ENCODE measurements at regions not wholly inside any gene's neighbourhood (a gene's known extent, or its start where the extent isn't known, plus 50 kb on each side); places are given as distances from the start of the nearest gene placed in this dataset.

GRCh38 chr13:31043957-31044356, 111.5 kb downstream of the TEX26 start:
- Histone ChIP-seq H3K4me3 (no peak overlapping the region), H3K27me3 (no peaks in the 10 kb centered on the region), H3K9me3 (no peaks in the 10 kb centered on the region), H3K36me3 (no peaks in the 10 kb centered on the region), H3K27ac (no peak overlapping the region), H3K4me1 (peaks cover 0 to 28% (median 21%) of the 10 kb centered on the region in 4 donors)
- TF ChIP-seq EP300 (IDR thresholded peaks at IDR 0.05) (no peak), POLR2AphosphoS5 (IDR thresholded peaks at IDR 0.05) (no peak), POLR2A (IDR thresholded peaks at IDR 0.05) (no peak), CTCF (IDR thresholded peaks at IDR 0.05) (no peak)
- intact Hi-C loops (cut with DNase I) = loop anchor here (5.0 to 10.0 kb wide), 2 partner anchors 242 to 579 kb away; partner anchors contain the start of gene HMGB1
- DNase-seq = no peak
- WGBS, 2 donors = 49 to 72% methylated on average over 16 of the region's 16 CpGs

- DNase-seq = no peak
- intact Hi-C loops (cut with DNase I) = loop anchor here (5.0 to 10.0 kb wide), 2 partner anchors 240 to 578 kb away; partner anchors contain the start of gene HMGB1
- 83 to 89% methylated on average over 16 of the region's 16 CpGs for WGBS, 2 donors
- Histone ChIP-seq H3K4me3 (no peak overlapping the region), H3K9me3 (no peaks in the 10 kb centered on the region), H3K27me3 (no peaks in the 10 kb centered on the region), H3K36me3 (no peaks in the 10 kb centered on the region), H3K4me1 (peaks cover 0 to 28% (median 21%) of the 10 kb centered on the region in 4 donors), H3K27ac (no peak overlapping the region)
- no peak for TF ChIP-seq CTCF (IDR thresholded peaks at IDR 0.05)
- no peak for TF ChIP-seq POLR2AphosphoS5 (IDR thresholded peaks at IDR 0.05)
- TF ChIP-seq POLR2A (IDR thresholded peaks at IDR 0.05) = no peak
- TF ChIP-seq EP300 (IDR thresholded peaks at IDR 0.05) = no peak
Measured at GRCh38 chr13:31042481-31043165, 110.2 kb downstream of the TEX26 start.

GRCh38 chr13:31042049-31042448, 109.6 kb downstream of the TEX26 start:
- Histone ChIP-seq H3K27me3 (no peaks in the 10 kb centered on the region), H3K4me1 (peaks cover 0 to 24% (median 17%) of the 10 kb centered on the region in 4 donors), H3K36me3 (no peaks in the 10 kb centered on the region), H3K4me3 (no peak overlapping the region), H3K9me3 (no peaks in the 10 kb centered on the region), H3K27ac (no peak overlapping the region)
- no peak for DNase-seq
- intact Hi-C loops (cut with DNase I) = loop anchor here (5.0 to 10.0 kb wide), 2 partner anchors 240 to 577 kb away; partner anchors contain the start of gene HMGB1
- 39 to 40% methylated on average over 3 of the region's 3 CpGs for WGBS, 2 donors
- no peak for TF ChIP-seq CTCF (IDR thresholded peaks at IDR 0.05)
- TF ChIP-seq POLR2AphosphoS5 (IDR thresholded peaks at IDR 0.05) = no peak
- TF ChIP-seq POLR2A (IDR thresholded peaks at IDR 0.05) = no peak
- no peak for TF ChIP-seq EP300 (IDR thresholded peaks at IDR 0.05)

- H3K4me3 ChIP-seq = no peak overlapping the region
- intact Hi-C loops (cut with DNase I) = no loop called here
- no peak for TF ChIP-seq CTCF (IDR thresholded peaks at IDR 0.05)
- TF ChIP-seq EP300 (IDR thresholded peaks at IDR 0.05) = no peak
- TF ChIP-seq POLR2AphosphoS5 (IDR thresholded peaks at IDR 0.05) = no peak
- TF ChIP-seq POLR2A (IDR thresholded peaks at IDR 0.05) = no peak
- no peak for DNase-seq
- no peaks in the 10 kb centered on the region for H3K27me3 ChIP-seq
- peaks cover 0 to 12% (median 8%) of the 10 kb centered on the region in 4 donors for H3K4me1 ChIP-seq
- no peak overlapping the region for H3K27ac ChIP-seq
- no peaks in the 10 kb centered on the region for H3K9me3 ChIP-seq
- no peaks in the 10 kb centered on the region for H3K36me3 ChIP-seq
- 55 to 75% methylated on average over 7 of the region's 7 CpGs for WGBS, 2 donors
Measured at GRCh38 chr13:31038834-31039552, 106.5 kb downstream of the TEX26 start.
